ENCODE measurements at regions not wholly inside any gene's neighbourhood (a gene's known extent, or its start where the extent isn't known, plus 50 kb on each side); places are given as distances from the start of the nearest gene placed in this dataset.

- Histone ChIP-seq H3K9me2 (ENCODE audit: low read depth, low read length) (no peaks in the 10 kb centered on the region), H3K79me2 (ENCODE audit: insufficient read depth, low read length) (no peaks in the 10 kb centered on the region), H3K9ac (ENCODE audit: low read length) (no peak overlapping the region), H3F3A (ENCODE audit: insufficient read depth, low read length) (no peaks in the 10 kb centered on the region), H3K9me3 (ENCODE audit: low read length) (no peaks in the 10 kb centered on the region), H2AFZ (ENCODE audit: low read length) (no peak overlapping the region), H3K36me3 (ENCODE audit: insufficient read depth, low read length) (no peaks in the 10 kb centered on the region), H3K4me2 (ENCODE audit: low read length) (no peak overlapping the region), H4K20me1 (ENCODE audit: insufficient read depth, low read length) (no peaks in the 10 kb centered on the region), H3K27me3 (ENCODE audit: insufficient read depth, low read length) (no peaks in the 10 kb centered on the region), H3K4me1 (ENCODE audit: insufficient read depth, low read length, severe bottlenecking) (no peaks in the 10 kb centered on the region), H3K27ac (ENCODE audit: low read depth, low read length, poor library complexity, severe bottlenecking) (no peak overlapping the region), H3K4me3 (ENCODE audit: low read depth, low read length, poor library complexity, severe bottlenecking) (no peak overlapping the region)
- no peak for TF ChIP-seq EZH2 (IDR thresholded peaks at IDR 0.05; ENCODE audit: borderline replicate concordance, low read length)
- no peak for TF ChIP-seq CTCF (IDR thresholded peaks at IDR 0.05; ENCODE audit: low read length)
Measured at GRCh38 chr5:58403822-58404433, 56.0 kb downstream of the PLK2 start.

DNA sequence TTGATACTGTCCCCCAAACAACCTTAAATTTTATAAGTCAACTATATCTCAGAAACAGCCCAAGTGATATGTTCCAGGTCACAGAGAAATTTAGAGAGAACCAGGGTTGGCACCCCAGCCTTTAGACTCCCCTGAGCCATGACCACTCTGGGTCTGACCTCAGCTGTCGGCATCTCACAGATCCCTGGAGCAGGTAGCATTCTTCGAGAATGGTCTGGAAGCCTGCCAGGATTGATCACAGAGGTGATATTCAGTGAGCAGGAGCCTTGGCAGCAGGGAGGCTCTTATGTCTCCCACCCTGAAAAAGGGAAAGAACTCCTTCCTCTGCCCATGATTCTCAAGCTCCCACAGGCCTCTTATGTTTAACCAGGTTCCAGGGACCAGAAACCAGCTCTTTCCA, 58.2 kb downstream of the PLK2 start:
- Histone ChIP-seq H3K9me2 (ENCODE audit: low read depth, low read length) (no peaks in the 10 kb centered on the region), H3K4me1 (ENCODE audit: insufficient read depth, low read length, severe bottlenecking) (no peaks in the 10 kb centered on the region), H3F3A (ENCODE audit: insufficient read depth, low read length) (no peaks in the 10 kb centered on the region), H3K9ac (ENCODE audit: low read length) (no peak overlapping the region), H2AFZ (ENCODE audit: low read length) (no peak overlapping the region), H3K36me3 (ENCODE audit: insufficient read depth, low read length) (no peaks in the 10 kb centered on the region), H3K27ac (ENCODE audit: low read depth, low read length, poor library complexity, severe bottlenecking) (no peak overlapping the region), H3K79me2 (ENCODE audit: insufficient read depth, low read length) (no peaks in the 10 kb centered on the region), H3K4me2 (ENCODE audit: low read length) (no peak overlapping the region), H3K27me3 (ENCODE audit: insufficient read depth, low read length) (no peaks in the 10 kb centered on the region), H4K20me1 (ENCODE audit: insufficient read depth, low read length) (no peaks in the 10 kb centered on the region), H3K4me3 (ENCODE audit: low read depth, low read length, poor library complexity, severe bottlenecking) (no peak overlapping the region), H3K9me3 (ENCODE audit: low read length) (no peaks in the 10 kb centered on the region)
- TF ChIP-seq EZH2 (IDR thresholded peaks at IDR 0.05; ENCODE audit: borderline replicate concordance, low read length), result no peak
- TF ChIP-seq CTCF (IDR thresholded peaks at IDR 0.05; ENCODE audit: low read length), result no peak

GRCh38 chr5:58400737-58401136, 59.1 kb downstream of the PLK2 start:
- H3K9me3 ChIP-seq (ENCODE audit: low read length), result no peaks in the 10 kb centered on the region
- no peaks in the 10 kb centered on the region for H3K79me2 ChIP-seq (ENCODE audit: insufficient read depth, low read length)
- H4K20me1 ChIP-seq (ENCODE audit: insufficient read depth, low read length), result no peaks in the 10 kb centered on the region
- no peak overlapping the region for H2AFZ ChIP-seq (ENCODE audit: low read length)
- no peak overlapping the region for H3K4me3 ChIP-seq (ENCODE audit: low read depth, low read length, poor library complexity, severe bottlenecking)
- no peaks in the 10 kb centered on the region for H3K9me2 ChIP-seq (ENCODE audit: low read depth, low read length)
- no peak overlapping the region for H3K9ac ChIP-seq (ENCODE audit: low read length)
- H3K36me3 ChIP-seq (ENCODE audit: insufficient read depth, low read length), result no peaks in the 10 kb centered on the region
- no peaks in the 10 kb centered on the region for H3F3A ChIP-seq (ENCODE audit: insufficient read depth, low read length)
- no peaks in the 10 kb centered on the region for H3K27me3 ChIP-seq (ENCODE audit: insufficient read depth, low read length)
- TF ChIP-seq CTCF (IDR thresholded peaks at IDR 0.05; ENCODE audit: low read length) (no peak), EZH2 (IDR thresholded peaks at IDR 0.05; ENCODE audit: borderline replicate concordance, low read length) (no peak)
- H3K4me2 ChIP-seq (ENCODE audit: low read length), result no peak overlapping the region
- no peaks in the 10 kb centered on the region for H3K4me1 ChIP-seq (ENCODE audit: insufficient read depth, low read length, severe bottlenecking)
- H3K27ac ChIP-seq (ENCODE audit: low read depth, low read length, poor library complexity, severe bottlenecking), result no peak overlapping the region
